ENCODE measurements at regions not wholly inside any gene's neighbourhood (a gene's known extent, or its start where the extent isn't known, plus 50 kb on each side); places are given as distances from the start of the nearest gene placed in this dataset.

GRCh38 chr2:6352906-6353515 is 512.7 kb downstream of the CMPK2 start:
- no peak for DNase-seq
- H3K4me3 ChIP-seq (ENCODE audit: insufficient read depth, low read depth, low read length, poor library complexity, severe bottlenecking), result no peak overlapping the region
- H3K9me3 ChIP-seq (ENCODE audit: control insufficient read depth, low read length), result no peaks in the 10 kb centered on the region
- H3K27me3 ChIP-seq (replicated peaks; ENCODE audit: control insufficient read depth, insufficient read depth, low read length, poor library complexity, severe bottlenecking), result no peaks in the 10 kb centered on the region
- no peaks in the 10 kb centered on the region for H3K36me3 ChIP-seq (ENCODE audit: control insufficient read depth, insufficient read depth, low read length)
- H3K4me1 ChIP-seq (ENCODE audit: control insufficient read depth, insufficient read depth, low read length, poor library complexity, severe bottlenecking), result no peaks in the 10 kb centered on the region
- no peak overlapping the region for H3K27ac ChIP-seq (ENCODE audit: insufficient read depth, low read length, poor library complexity, severe bottlenecking)

- no peaks in the 10 kb centered on the region for H3K9me3 ChIP-seq (ENCODE audit: control insufficient read depth, low read length)
These were observed 512.0 kb downstream of the CMPK2 start for GRCh38 chr2:6353669-6354068.

DNA sequence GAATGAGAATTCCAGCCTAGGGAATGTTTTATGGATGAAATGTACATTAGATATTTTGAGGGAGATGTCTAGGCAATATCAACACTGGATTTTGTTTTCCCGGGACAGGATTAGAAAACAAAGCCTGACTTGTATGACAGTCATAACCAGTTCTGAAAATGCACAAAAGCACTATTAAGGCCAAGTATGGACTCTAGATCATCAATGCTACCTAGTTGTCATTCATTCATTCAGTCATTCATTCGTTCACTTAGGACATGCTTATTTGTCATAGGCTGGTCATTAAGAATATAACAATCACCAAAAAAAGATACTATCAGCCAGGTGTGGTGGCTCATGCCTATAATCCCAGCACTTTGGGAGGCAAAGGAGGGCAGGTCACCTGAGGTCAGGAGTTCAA is 511.2 kb downstream of the CMPK2 start:
- Histone ChIP-seq H3K27me3 (replicated peaks; ENCODE audit: control insufficient read depth, insufficient read depth, low read length, poor library complexity, severe bottlenecking) (no peaks in the 10 kb centered on the region), H3K27ac (ENCODE audit: insufficient read depth, low read length, poor library complexity, severe bottlenecking) (no peak overlapping the region), H3K36me3 (ENCODE audit: control insufficient read depth, insufficient read depth, low read length) (no peaks in the 10 kb centered on the region), H3K4me1 (ENCODE audit: control insufficient read depth, insufficient read depth, low read length, poor library complexity, severe bottlenecking) (no peaks in the 10 kb centered on the region), H3K9me3 (ENCODE audit: control insufficient read depth, low read length) (no peaks in the 10 kb centered on the region), H3K4me3 (ENCODE audit: insufficient read depth, low read depth, low read length, poor library complexity, severe bottlenecking) (no peak overlapping the region)
- DNase-seq, result no peak

More at GRCh38 chr2:6353669-6354068, 512.0 kb downstream of the CMPK2 start:
- no peaks in the 10 kb centered on the region for H3K27me3 ChIP-seq (replicated peaks; ENCODE audit: control insufficient read depth, insufficient read depth, low read length, poor library complexity, severe bottlenecking)
- no peaks in the 10 kb centered on the region for H3K36me3 ChIP-seq (ENCODE audit: control insufficient read depth, insufficient read depth, low read length)
- no peaks in the 10 kb centered on the region for H3K4me1 ChIP-seq (ENCODE audit: control insufficient read depth, insufficient read depth, low read length, poor library complexity, severe bottlenecking)
- no peak for DNase-seq
- no peak overlapping the region for H3K4me3 ChIP-seq (ENCODE audit: insufficient read depth, low read depth, low read length, poor library complexity, severe bottlenecking)
- no peak overlapping the region for H3K27ac ChIP-seq (ENCODE audit: insufficient read depth, low read length, poor library complexity, severe bottlenecking)

DNA sequence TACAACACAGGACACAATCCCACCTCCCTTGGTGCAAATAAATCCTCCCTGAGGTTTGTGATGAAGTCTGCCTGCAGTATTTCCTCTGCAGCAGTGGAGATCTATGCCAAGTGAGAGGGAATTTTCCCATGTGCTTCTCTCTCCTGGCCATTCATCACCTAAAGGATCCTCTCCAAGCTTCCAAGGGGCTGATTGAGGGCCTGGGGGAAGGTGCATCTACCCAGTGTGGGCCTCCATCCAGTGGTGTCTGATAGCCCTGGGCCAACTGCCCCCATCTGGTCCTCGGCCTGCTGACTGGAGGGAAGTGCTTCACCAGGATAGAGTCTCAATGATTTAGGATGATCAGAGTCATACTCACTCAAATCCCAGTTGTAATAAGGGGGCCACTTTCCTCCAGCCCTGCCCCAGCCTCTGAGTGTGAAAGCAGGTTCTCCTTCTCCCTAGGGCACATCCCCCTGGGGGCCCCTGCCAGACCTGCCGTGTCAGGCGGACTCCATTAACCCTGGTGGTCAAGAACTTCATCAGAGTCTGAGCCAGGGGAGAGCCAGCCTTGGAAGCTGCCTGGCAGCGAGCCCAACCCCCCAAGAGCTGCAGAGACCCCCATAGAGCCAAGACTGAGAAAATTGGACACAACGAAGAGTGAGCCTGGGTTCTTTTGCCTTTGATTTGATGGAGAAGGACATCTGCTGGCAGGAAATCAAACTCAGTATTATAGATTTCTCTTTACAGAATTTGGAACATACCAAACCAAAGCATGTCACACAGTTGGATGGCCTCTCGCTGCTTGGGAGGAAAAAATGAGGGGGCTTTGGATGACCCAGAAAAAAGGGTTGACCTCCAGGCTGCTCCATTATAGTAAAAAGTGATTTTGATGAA is 509.6 kb downstream of the CMPK2 start:
- Histone ChIP-seq H3K4me3 (ENCODE audit: insufficient read depth, low read depth, low read length, poor library complexity, severe bottlenecking) (no peak overlapping the region), H3K36me3 (ENCODE audit: control insufficient read depth, insufficient read depth, low read length) (no peaks in the 10 kb centered on the region)
- no peak for DNase-seq

DNA sequence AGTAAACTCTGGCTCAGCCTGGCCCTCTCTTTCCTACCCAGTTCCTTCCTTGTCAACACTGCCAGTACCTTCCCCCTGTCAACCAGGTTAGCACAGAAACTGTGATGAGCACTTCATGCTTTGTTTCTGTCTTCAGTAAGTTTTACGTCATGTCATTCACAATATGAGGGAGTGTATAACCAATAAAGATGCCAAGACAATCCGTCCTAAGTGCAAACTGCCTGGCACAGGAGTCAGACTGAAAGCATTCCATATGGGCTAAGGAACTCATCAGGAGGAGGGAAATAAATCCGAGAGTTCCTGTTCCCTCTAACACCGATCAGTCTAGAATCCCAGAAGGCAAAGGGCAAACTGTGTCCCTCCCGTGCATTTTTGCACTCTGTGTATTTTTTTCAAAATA is 507.2 kb downstream of the CMPK2 start:
- DNase-seq, result no peak
- H3K4me3 ChIP-seq (ENCODE audit: insufficient read depth, low read depth, low read length, poor library complexity, severe bottlenecking), result no peak overlapping the region
- no peaks in the 10 kb centered on the region for H3K36me3 ChIP-seq (ENCODE audit: control insufficient read depth, insufficient read depth, low read length)
- no peak overlapping the region for H3K27ac ChIP-seq (ENCODE audit: insufficient read depth, low read length, poor library complexity, severe bottlenecking)
- no peaks in the 10 kb centered on the region for H3K9me3 ChIP-seq (ENCODE audit: control insufficient read depth, low read length)
- no peaks in the 10 kb centered on the region for H3K4me1 ChIP-seq (ENCODE audit: control insufficient read depth, insufficient read depth, low read length, poor library complexity, severe bottlenecking)
- no peaks in the 10 kb centered on the region for H3K27me3 ChIP-seq (replicated peaks; ENCODE audit: control insufficient read depth, insufficient read depth, low read length, poor library complexity, severe bottlenecking)

More for the DNA sequence above, 509.6 kb downstream of the CMPK2 start:
- Histone ChIP-seq H3K27ac (ENCODE audit: insufficient read depth, low read length, poor library complexity, severe bottlenecking) (no peak overlapping the region), H3K9me3 (ENCODE audit: control insufficient read depth, low read length) (no peaks in the 10 kb centered on the region), H3K4me1 (ENCODE audit: control insufficient read depth, insufficient read depth, low read length, poor library complexity, severe bottlenecking) (no peaks in the 10 kb centered on the region), H3K27me3 (replicated peaks; ENCODE audit: control insufficient read depth, insufficient read depth, low read length, poor library complexity, severe bottlenecking) (no peaks in the 10 kb centered on the region)

DNA sequence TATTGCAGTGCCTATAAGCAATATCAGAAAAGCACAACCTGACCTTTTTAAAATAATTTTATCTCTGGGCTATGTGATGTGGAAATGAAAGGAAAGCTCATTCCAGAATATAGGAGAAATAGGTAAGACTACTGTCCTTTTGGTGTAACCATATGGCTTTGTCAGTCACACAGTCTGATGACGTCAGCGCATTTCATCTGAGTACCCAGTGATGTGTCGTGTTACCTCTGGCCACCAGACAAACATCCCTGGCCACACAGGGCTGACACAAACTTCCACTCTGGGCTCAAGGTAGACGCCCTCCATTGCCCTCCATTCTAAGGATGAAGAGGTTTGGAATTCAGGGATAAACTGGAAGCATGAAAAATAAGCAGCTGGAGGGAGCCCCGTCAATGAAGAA is 506.7 kb downstream of the CMPK2 start:
- Histone ChIP-seq H3K27ac (ENCODE audit: insufficient read depth, low read length, poor library complexity, severe bottlenecking) (no peak overlapping the region), H3K36me3 (ENCODE audit: control insufficient read depth, insufficient read depth, low read length) (no peaks in the 10 kb centered on the region), H3K4me1 (ENCODE audit: control insufficient read depth, insufficient read depth, low read length, poor library complexity, severe bottlenecking) (no peaks in the 10 kb centered on the region), H3K9me3 (ENCODE audit: control insufficient read depth, low read length) (no peaks in the 10 kb centered on the region), H3K27me3 (replicated peaks; ENCODE audit: control insufficient read depth, insufficient read depth, low read length, poor library complexity, severe bottlenecking) (no peaks in the 10 kb centered on the region), H3K4me3 (ENCODE audit: insufficient read depth, low read depth, low read length, poor library complexity, severe bottlenecking) (no peak overlapping the region)
- DNase-seq, result no peak

DNA sequence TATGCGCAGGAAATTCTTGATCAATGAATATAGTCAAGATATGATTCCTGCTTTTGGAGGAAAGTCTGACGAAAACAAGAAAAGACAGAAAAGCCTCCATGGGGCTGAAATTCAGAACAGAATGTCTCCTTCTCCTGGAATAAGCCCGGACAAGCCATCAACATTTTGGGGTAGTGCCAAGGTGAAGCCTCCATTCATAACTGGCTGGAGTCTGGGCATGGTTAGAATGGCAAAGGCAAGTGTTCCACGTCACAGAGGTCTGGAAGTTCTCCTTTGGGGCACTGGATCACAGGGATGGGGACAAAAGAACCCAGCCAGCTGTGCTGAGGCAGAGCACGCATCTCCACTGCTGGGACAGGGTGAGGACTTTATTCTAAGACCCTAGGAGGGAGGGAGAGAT is 505.7 kb downstream of the CMPK2 start:
- no peak overlapping the region for H3K4me3 ChIP-seq (ENCODE audit: insufficient read depth, low read depth, low read length, poor library complexity, severe bottlenecking)
- no peak for DNase-seq
- H3K27me3 ChIP-seq (replicated peaks; ENCODE audit: control insufficient read depth, insufficient read depth, low read length, poor library complexity, severe bottlenecking), result no peaks in the 10 kb centered on the region
- no peaks in the 10 kb centered on the region for H3K9me3 ChIP-seq (ENCODE audit: control insufficient read depth, low read length)
- no peak overlapping the region for H3K27ac ChIP-seq (ENCODE audit: insufficient read depth, low read length, poor library complexity, severe bottlenecking)
- H3K36me3 ChIP-seq (ENCODE audit: control insufficient read depth, insufficient read depth, low read length), result no peaks in the 10 kb centered on the region
- no peaks in the 10 kb centered on the region for H3K4me1 ChIP-seq (ENCODE audit: control insufficient read depth, insufficient read depth, low read length, poor library complexity, severe bottlenecking)

DNA sequence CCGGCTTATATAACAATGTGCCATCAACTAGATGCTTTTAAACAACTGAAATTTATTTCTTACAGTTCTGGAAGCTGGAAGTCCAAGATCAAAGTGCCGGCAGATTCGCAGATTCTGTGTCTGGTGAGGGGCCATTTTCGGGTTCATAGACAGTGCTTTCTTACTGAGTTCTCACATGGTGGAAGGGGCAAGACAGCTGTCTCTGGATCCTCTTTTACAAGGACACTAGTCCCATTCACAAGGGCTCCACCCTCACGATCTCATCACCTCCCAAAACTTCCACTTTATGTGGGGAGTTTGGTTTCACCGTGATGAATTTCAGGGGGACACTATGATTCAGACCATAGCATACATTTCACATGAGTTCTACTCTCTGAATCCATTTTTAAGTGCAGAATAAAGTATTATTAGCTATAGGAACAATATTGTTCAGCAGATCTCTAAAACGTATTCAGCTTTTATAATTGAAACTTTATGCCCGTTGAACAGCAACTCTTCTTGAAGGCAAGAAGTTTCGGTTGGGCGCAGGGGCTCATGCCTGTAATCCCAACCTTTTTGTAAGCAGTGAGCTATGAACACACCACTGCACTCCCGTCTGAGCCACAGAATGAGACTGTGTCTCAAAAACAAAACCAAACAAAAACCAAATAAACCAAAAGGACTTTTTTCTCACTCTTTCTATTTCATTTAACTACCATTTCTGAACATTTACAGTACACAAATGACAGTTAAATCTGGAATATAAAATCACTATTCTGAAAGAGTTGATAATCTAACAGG is 502.8 kb downstream of the CMPK2 start:
- H3K36me3 ChIP-seq (ENCODE audit: control insufficient read depth, insufficient read depth, low read length), result no peaks in the 10 kb centered on the region
- DNase-seq, result no peak
- H3K27me3 ChIP-seq (replicated peaks; ENCODE audit: control insufficient read depth, insufficient read depth, low read length, poor library complexity, severe bottlenecking), result no peaks in the 10 kb centered on the region
- H3K27ac ChIP-seq (ENCODE audit: insufficient read depth, low read length, poor library complexity, severe bottlenecking), result no peak overlapping the region
- no peak overlapping the region for H3K4me3 ChIP-seq (ENCODE audit: insufficient read depth, low read depth, low read length, poor library complexity, severe bottlenecking)
- H3K4me1 ChIP-seq (ENCODE audit: control insufficient read depth, insufficient read depth, low read length, poor library complexity, severe bottlenecking), result no peaks in the 10 kb centered on the region
- H3K9me3 ChIP-seq (ENCODE audit: control insufficient read depth, low read length), result no peaks in the 10 kb centered on the region

GRCh38 chr2:6368281-6368680 is 497.4 kb downstream of the CMPK2 start:
- H3K4me3 ChIP-seq (ENCODE audit: insufficient read depth, low read depth, low read length, poor library complexity, severe bottlenecking), result no peak overlapping the region
- H3K27ac ChIP-seq (ENCODE audit: insufficient read depth, low read length, poor library complexity, severe bottlenecking), result no peak overlapping the region
- no peaks in the 10 kb centered on the region for H3K27me3 ChIP-seq (replicated peaks; ENCODE audit: control insufficient read depth, insufficient read depth, low read length, poor library complexity, severe bottlenecking)
- no peaks in the 10 kb centered on the region for H3K36me3 ChIP-seq (ENCODE audit: control insufficient read depth, insufficient read depth, low read length)
- no peaks in the 10 kb centered on the region for H3K9me3 ChIP-seq (ENCODE audit: control insufficient read depth, low read length)
- H3K4me1 ChIP-seq (ENCODE audit: control insufficient read depth, insufficient read depth, low read length, poor library complexity, severe bottlenecking), result no peaks in the 10 kb centered on the region
- DNase-seq, result no peak

- H3K27ac ChIP-seq (ENCODE audit: insufficient read depth, low read length, poor library complexity, severe bottlenecking), result no peak overlapping the region
- H3K4me3 ChIP-seq (ENCODE audit: insufficient read depth, low read depth, low read length, poor library complexity, severe bottlenecking), result no peak overlapping the region
- DNase-seq, result no peak
- H3K27me3 ChIP-seq (replicated peaks; ENCODE audit: control insufficient read depth, insufficient read depth, low read length, poor library complexity, severe bottlenecking), result no peaks in the 10 kb centered on the region
- no peaks in the 10 kb centered on the region for H3K36me3 ChIP-seq (ENCODE audit: control insufficient read depth, insufficient read depth, low read length)
- no peaks in the 10 kb centered on the region for H3K4me1 ChIP-seq (ENCODE audit: control insufficient read depth, insufficient read depth, low read length, poor library complexity, severe bottlenecking)
- no peaks in the 10 kb centered on the region for H3K9me3 ChIP-seq (ENCODE audit: control insufficient read depth, low read length)
These were observed 496.4 kb downstream of the CMPK2 start for GRCh38 chr2:6369266-6369665.

All from effector memory CD4-positive, alpha-beta T cell (primary cell).